GM13977 (cell line): ENCODE measurements at regions not wholly inside any gene's neighbourhood (a gene's known extent, or its start where the extent isn't known, plus 50 kb on each side); places are given as distances from the start of the nearest gene placed in this dataset.
A peak's percentile ranks its signal among the peaks of the same experiment; 100 is the strongest.

Experiments used
- DNase-seq: peaks from one replicate; pipeline ENCODE4 v3.0.0; 2012; ENCODE audit warnings: low spot score
- in situ Hi-C: fragments of 300-500 bp; cut with MboI; formaldehyde crosslinking; loops from one replicate; pipeline ENCODE4 v1.12.0; 2022; ENCODE audit warnings: low sequenced_read_pairs, low pct_unique_long_range_greater_than_20kb, mixed read lengths, inconsistent platforms; ENCODE audit not compliant: unreplicated experiment
- TF ChIP-seq, protein P1 (sequence below): IDR thresholded peaks from 2 replicates; pipeline ENCODE4 v1.5.1; 2012; ENCODE audit warnings: mild to moderate bottlenecking, control low read depth; ENCODE audit not compliant: insufficient read depth; ENCODE audit errors: extremely low read depth, missing control alignments

DNA sequence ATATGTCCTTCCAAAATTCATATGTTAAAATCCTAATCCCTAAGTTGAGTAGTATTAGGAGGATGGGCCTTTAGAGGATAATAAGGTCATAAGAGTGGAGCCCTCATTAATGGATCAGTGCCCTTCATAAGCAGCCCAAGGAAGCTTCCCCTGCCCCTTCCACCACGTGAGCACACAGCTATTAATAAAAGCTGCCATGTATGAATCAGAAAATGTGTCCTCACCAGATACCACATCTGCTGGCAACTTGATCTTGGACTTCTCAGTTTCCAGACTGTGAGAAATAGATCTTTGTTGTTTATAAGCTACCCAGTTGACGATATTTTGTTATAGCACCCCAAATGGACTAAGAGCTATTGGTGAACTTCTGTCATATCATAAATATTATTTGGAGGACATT, 207.7 kb upstream of the HDDC2 start:
- in situ Hi-C loops: loop anchor here (25.0 kb wide), 1 partner anchor 197 kb away; the partner anchor contains the start of gene HDDC2
- no peak for DNase-seq
- TF ChIP-seq, protein P1, sequence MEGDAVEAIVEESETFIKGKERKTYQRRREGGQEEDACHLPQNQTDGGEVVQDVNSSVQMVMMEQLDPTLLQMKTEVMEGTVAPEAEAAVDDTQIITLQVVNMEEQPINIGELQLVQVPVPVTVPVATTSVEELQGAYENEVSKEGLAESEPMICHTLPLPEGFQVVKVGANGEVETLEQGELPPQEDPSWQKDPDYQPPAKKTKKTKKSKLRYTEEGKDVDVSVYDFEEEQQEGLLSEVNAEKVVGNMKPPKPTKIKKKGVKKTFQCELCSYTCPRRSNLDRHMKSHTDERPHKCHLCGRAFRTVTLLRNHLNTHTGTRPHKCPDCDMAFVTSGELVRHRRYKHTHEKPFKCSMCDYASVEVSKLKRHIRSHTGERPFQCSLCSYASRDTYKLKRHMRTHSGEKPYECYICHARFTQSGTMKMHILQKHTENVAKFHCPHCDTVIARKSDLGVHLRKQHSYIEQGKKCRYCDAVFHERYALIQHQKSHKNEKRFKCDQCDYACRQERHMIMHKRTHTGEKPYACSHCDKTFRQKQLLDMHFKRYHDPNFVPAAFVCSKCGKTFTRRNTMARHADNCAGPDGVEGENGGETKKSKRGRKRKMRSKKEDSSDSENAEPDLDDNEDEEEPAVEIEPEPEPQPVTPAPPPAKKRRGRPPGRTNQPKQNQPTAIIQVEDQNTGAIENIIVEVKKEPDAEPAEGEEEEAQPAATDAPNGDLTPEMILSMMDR: no peak

DNA sequence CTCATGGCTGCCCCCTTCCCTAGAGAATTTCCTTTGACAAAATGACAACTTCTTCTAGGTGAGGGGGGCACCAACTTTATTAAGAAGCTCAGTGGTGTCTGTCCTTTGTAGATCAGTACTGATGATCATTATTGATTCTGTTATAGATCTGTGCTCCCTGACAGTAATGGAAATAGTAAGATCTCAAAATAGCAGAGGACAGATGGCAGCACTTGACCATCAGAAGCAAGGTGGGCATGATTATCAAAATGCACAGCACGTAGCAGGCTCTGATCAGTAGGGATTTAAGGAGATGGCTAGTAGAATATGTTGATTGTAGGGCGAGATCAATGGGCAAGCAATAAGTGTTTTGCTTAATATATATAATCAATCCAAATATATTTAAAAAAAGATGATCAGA, 208.6 kb upstream of the HDDC2 start:
- DNase-seq: no peak
- in situ Hi-C loops: loop anchor here (10.0 to 25.0 kb wide), 2 partner anchors 198 to 244 kb away; partner anchors contain the start of gene HDDC2
- TF ChIP-seq, protein P1: peak; percentile 27

DNA sequence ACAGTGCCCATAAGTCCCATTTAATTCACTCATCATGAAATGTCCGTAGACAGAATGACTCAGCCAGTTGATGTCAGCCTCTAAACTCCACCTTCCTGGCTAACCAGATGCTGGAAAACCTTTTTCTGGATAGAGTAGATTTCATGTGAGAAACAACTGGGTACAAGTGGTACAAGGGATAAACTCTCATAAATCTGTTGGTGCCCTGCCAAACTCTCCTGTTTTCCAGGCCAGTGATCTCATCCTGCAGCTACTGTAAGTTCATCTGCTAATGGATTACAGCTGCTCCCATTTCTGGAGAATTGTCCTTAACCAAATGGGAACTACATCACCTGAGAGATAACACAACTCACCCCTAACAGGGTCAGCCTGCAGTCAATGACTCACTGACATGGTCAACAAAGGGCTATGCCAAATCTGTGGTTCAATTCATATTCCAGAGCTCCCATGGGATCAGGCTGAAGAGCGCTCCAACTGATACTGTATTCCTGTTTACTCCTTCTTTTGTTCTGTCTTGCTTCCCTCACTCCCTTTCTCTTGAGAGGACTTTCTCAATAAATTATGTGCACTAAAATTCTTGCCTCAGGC, 210.1 kb upstream of the HDDC2 start:
- TF ChIP-seq, protein P1: no peak
- in situ Hi-C loops: loop anchor here (10.0 to 25.0 kb wide), 2 partner anchors 200 to 243 kb away; partner anchors contain the start of gene HDDC2
- DNase-seq: no peak

DNA sequence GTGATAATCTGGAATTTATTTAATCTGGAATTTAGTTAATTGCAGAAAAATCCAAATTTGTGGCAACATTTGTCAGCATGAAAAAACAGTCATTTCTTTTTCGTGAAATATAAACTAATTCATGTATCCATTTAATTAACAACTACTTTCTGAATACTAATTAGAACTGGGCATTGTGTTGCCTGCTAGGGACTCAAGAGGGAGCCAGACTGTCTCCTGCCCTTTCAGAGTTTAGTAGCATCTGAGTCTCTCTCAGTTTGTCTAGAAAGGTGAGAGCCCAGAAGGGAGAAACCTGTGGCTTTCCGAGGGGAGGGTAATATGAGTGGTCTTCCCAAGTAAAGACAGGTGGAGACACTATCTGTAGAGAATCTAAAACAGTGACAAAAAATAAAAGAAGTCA, 210.9 kb upstream of the HDDC2 start:
- no peak for DNase-seq
- TF ChIP-seq, protein P1: peak; percentile 73
- in situ Hi-C loops: loop anchor here (10.0 to 25.0 kb wide), 2 partner anchors 200 to 242 kb away; partner anchors contain the start of gene HDDC2

DNA sequence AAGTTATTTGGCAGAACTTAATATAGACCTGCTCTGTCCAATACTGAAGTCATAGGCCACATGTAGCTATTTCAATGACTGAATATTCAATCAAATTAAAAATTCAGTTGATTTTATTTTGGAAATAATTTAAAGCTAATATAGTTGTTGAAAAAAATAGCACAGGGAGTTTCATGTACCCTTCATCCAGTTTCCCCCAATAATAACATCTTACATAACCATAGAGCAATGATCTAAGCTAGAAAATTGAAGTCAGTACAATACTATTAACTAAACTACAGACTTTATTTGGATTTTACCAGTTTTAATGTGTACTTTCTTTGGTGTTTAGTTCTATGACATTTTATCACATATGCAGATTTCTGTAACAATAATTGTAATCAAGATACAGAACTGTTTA, 212.2 kb upstream of the HDDC2 start:
- in situ Hi-C loops: loop anchor here (10.0 to 25.0 kb wide), 2 partner anchors 202 to 241 kb away; partner anchors contain the start of gene HDDC2
- DNase-seq: no peak
- TF ChIP-seq, protein P1: no peak

DNA sequence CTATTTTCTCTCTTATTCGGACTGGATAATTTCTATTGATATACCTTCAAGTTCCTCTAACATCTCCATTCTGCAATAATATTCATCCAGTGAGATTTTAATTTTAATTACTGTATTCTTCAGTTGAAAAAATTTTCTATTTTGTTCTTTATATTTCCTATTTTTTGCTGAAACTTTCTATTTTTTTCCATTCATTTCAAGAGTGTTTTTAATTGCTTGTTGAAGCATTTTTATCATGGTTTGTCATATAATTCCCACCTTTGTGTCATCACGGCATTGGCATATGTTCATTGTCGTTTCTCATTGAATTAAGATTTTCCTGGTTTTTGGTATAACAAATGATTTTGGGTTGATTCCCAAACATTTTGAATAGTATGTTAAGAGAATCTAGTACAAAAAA, 214.9 kb upstream of the HDDC2 start:
- TF ChIP-seq, protein P1: no peak
- DNase-seq: no peak
- in situ Hi-C loops: loop anchor here (10.0 to 25.0 kb wide), 2 partner anchors 204 to 238 kb away; partner anchors contain the start of gene HDDC2

DNA sequence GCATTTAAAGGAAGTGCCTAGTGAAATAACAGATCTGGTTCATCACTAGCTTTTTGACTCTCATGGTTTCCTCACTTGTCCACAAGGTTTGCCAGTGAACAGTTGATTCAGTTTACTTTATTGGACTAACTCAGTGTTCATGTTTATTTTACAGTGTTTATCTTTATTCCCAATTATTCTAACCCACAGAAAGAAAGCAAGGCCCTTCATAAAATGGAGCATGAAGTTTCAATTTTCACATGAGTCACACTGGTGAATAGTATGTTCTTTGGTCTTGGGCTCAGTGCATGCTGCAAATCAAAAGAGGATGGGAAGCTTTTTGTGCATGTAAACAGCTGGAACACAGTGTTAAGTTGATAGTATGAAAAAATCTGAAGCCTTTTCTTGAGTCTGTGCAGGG, 217.6 kb upstream of the HDDC2 start:
- TF ChIP-seq, protein P1: no peak
- in situ Hi-C loops: loop anchor here (10.0 to 25.0 kb wide), 2 partner anchors 207 to 235 kb away; partner anchors contain the start of gene HDDC2
- DNase-seq: no peak
